Fibroblast of lung (primary cell): ENCODE measurements at regions not wholly inside any gene's neighbourhood (a gene's known extent, or its start where the extent isn't known, plus 50 kb on each side); places are given as distances from the start of the nearest gene placed in this dataset.

Experiments
- CTCF ChIP-seq, 2 donors: IDR thresholded peaks in 1 of 2; conservative IDR thresholded peaks in 1 of 2; 1 replicate in 1 of 2; 2 replicates in 1 of 2; pipeline ENCODE4 v1.5.1; 2011 to 2012; ENCODE audit warnings: low read length in 2 of 2, control low read depth in 1 of 2, inconsistent platforms in 1 of 2, low read depth in 1 of 2, mild to moderate bottlenecking in 1 of 2
- EZH2 ChIP-seq: IDR thresholded peaks from 2 replicates; pipeline ENCODE4 v1.5.1; 2012; ENCODE audit warnings: low read length, control low read depth, mild to moderate bottlenecking; ENCODE audit errors: missing control alignments

DNA sequence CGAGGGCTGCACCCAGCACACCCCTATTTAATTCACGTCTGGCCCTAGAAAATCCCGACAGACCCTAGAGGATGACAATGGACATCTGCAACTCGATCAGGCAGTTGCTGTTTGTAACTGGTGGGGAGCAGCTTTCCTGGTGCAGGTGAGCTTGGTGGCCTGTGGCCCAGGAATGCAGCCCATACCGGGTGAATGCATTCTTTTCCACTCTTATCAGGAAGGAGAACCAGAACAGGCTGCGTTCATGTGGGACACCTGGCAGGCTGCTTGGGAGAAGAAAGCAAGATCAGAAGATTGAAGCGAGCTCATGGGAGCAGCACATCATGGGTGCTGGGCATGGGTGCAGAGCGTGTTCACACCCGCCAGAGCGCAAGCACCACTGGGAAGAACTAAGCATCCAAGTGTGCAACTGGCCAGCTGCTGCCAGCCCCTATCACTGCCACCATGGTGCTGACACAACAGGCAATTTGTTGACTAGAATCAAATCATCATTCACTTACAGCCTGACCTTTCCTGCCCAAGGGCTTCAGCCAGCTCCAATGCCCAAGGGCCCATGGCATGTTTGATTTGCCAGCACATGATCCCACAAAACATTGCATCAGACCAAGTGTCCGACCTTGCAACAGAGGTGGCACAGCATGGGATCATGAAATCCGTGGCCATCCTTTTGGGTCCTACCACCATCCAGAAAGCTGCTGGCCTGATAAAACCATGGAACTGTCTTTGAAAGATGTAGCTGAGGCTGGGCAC, 241.7 kb upstream of the ID2 start:
- TF ChIP-seq CTCF (conservative IDR thresholded peaks at IDR 0.05 in 1 of 2, IDR thresholded peaks at IDR 0.05 in 1 of 2; ENCODE audit: low read depth in 1 of 2, low read length in 2 of 2) (no peak), EZH2 (no peak)
